Activated T-cell treated with anti-CD3 and anti-CD28 coated beads, Interleukin-2, amount 50 U/mL, for 4 hours (primary cell): ENCODE measurements at regions not wholly inside any gene's neighbourhood (a gene's known extent, or its start where the extent isn't known, plus 50 kb on each side); places are given as distances from the start of the nearest gene placed in this dataset.
A peak's percentile ranks its signal among the peaks of the same experiment; 100 is the strongest.

Experiments used
- ATAC-seq, 2 donors: fragments of 200-7000 bp; cut with Tn5 transposase; one replicate each; pipeline ENCODE4 v1.10.0; 2021
- DNase-seq: peaks from one replicate; pipeline ENCODE4 v3.0.0-alpha.2; 2020
- H3K27me3 Mint-ChIP-seq: one replicate; pipeline ENCODE4 v1.8.0; 2021; ENCODE audit warnings: low read depth, mixed read lengths
- H3K36me3 Mint-ChIP-seq: one replicate; pipeline ENCODE4 v1.8.0; 2022; ENCODE audit warnings: mixed read lengths; ENCODE audit not compliant: insufficient read depth
- H3K4me1 Mint-ChIP-seq: one replicate; pipeline ENCODE4 v1.8.0; 2021; ENCODE audit warnings: low read depth, mixed read lengths
- H3K4me3 Mint-ChIP-seq: one replicate; pipeline ENCODE4 v1.8.0; 2021; ENCODE audit warnings: mild to moderate bottlenecking, moderate library complexity, mixed read lengths
- H3K9me3 Mint-ChIP-seq: one replicate; pipeline ENCODE4 v1.8.0; 2021; ENCODE audit warnings: mixed read lengths

GRCh38 chr2:207394203-207394781 lies 135.5 kb upstream of the CREB1 start:
- Mint-ChIP-seq H3K9me3 (peaks cover 5% of the 10 kb centered on the region), H3K36me3 (no peaks in the 10 kb centered on the region), H3K27me3 (peaks cover 4% of the 10 kb centered on the region), H3K4me3 (no peak overlapping the region), H3K4me1 (peaks cover 5% of the 10 kb centered on the region)
- peak in 1 of 2 donors; percentile 5 for ATAC-seq
- DNase-seq = no peak

DNA sequence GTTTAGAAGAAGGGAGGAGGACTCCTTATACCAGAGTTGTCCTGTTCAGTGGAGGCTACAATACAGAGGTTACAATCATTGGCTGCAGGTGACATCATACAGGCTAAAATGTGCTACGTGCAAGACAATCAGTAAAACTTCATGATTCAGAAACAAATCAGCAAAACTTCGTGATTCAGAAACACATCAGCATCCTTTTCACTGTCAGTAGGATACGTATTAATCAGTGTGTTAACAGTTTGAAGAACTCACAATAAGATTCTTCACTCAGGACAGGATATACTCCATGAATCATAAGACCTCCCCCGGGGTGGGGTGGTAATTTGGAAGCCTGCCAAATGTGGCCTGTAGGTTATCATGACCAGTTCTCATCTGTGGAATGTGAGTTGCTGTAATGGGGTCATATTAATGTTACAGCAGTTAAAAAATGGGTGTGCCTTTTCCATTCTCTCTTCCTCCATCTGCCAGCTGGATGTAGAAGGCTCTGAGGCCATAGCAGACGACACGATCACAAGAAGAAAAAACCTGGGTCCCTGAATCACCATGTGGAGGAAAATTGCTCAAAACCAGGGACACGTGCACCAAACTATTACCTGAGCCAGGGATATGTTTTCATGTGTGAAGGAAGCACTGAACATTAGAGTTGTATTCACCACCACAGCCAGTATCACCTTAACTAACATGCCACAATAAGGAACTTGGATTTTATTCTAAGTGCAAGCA lies 134.8 kb upstream of the CREB1 start:
- Mint-ChIP-seq H3K4me3 (no peak overlapping the region), H3K9me3 (peaks cover 5% of the 10 kb centered on the region), H3K36me3 (no peaks in the 10 kb centered on the region), H3K27me3 (peaks cover 4% of the 10 kb centered on the region), H3K4me1 (peaks cover 5% of the 10 kb centered on the region)
- ATAC-seq (peak; percentile 84 to 90), DNase-seq (no peak)

DNA sequence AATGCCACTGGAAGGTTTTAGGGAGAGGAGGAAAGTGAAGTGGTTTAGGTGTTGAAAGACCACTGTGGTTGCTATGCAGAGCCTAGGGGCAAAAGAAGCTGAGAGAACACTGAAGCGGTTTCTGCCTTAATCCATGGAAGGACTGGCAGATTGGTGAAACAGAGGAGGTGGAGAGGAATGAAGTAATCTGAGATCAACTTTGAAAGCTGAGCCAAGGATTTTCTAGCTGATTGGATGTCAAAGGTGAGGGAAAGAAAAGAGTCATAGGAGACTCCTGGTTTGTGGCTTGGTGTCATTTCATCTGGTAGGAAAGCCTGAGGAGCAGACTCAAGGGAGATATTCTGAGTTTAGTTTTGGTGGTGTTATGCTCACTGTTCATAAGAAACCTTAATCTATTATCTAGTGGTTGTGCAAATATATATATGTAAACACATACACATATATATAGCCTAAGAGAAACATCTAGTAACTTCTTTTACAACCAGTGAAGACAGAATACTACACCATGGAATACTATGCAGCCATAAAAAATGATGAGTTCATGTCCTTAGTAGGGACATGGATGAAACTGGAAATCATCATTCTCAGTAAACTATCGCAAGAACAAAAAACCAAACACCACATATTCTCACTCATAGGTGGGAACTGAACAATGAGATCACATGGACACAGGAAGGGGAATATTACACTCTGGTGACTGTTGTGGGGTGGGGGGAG lies 134.1 kb upstream of the CREB1 start:
- peaks cover 4% of the 10 kb centered on the region for H3K27me3 Mint-ChIP-seq
- DNase-seq = no peak

DNA sequence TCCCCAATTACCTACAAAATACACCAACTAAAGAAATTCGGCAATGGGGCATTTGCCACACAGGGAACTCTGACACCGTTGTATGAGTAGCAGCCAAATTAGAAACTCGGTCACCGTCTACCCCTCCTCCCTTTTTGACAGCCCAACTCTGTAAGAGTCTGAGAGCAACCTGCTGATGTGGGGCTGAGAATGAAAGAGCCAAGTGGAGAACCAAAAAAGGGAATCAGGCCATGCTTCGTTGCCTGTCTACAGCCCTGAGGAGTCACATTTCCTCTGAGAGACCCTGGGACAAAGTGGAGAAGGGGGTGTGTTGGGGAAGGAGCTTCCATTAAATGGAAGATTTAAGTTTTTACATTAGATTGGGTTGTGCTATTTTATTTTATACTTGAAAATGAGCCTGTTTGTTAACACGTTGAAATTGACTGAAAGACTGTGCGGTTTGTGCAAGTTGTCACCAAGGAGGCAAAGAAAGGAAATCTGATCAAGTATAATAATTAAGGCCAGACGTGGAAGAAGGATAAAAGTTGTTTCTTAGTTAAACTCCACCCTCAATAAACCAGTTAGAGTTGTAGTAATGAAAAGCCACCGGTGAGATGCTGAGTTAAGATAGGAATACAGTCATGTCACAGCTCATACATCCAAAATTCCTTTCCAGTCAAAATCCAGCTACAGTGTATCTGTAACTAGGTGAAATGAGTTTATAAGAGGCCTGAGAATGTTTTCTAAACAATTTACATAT lies 131.7 kb upstream of the CREB1 start:
- H3K9me3 Mint-ChIP-seq = peaks cover 5% of the 10 kb centered on the region
- H3K36me3 Mint-ChIP-seq = no peaks in the 10 kb centered on the region
- ATAC-seq (no peak), DNase-seq (no peak)
- H3K4me3 Mint-ChIP-seq = no peak overlapping the region
- peaks cover 2% of the 10 kb centered on the region for H3K27me3 Mint-ChIP-seq
- H3K4me1 Mint-ChIP-seq = peaks cover 5% of the 10 kb centered on the region

More for the DNA sequence above, 134.1 kb upstream of the CREB1 start:
- Mint-ChIP-seq H3K9me3 (peaks cover 5% of the 10 kb centered on the region), H3K4me3 (no peak overlapping the region), H3K4me1 (peaks cover 5% of the 10 kb centered on the region), H3K36me3 (no peaks in the 10 kb centered on the region)
- no peak for ATAC-seq

GRCh38 chr2:207399301-207399700 lies 130.5 kb upstream of the CREB1 start:
- H3K36me3 Mint-ChIP-seq = peaks cover 2% of the 10 kb centered on the region
- H3K4me3 Mint-ChIP-seq = no peak overlapping the region
- ATAC-seq (no peak), DNase-seq (no peak)
- H3K27me3 Mint-ChIP-seq = peaks cover 2% of the 10 kb centered on the region
- peaks cover 5% of the 10 kb centered on the region for H3K4me1 Mint-ChIP-seq
- H3K9me3 Mint-ChIP-seq = peaks cover 5% of the 10 kb centered on the region

GRCh38 chr2:207401338-207401737 lies 128.4 kb upstream of the CREB1 start:
- Mint-ChIP-seq H3K27me3 (peaks cover 2% of the 10 kb centered on the region), H3K36me3 (peaks cover 3% of the 10 kb centered on the region), H3K4me3 (no peak overlapping the region), H3K9me3 (no peaks in the 10 kb centered on the region), H3K4me1 (no peaks in the 10 kb centered on the region)
- no peak for ATAC-seq
- DNase-seq = no peak

- Mint-ChIP-seq H3K27me3 (no peaks in the 10 kb centered on the region), H3K36me3 (peaks cover 3% of the 10 kb centered on the region), H3K4me3 (no peak overlapping the region), H3K9me3 (no peaks in the 10 kb centered on the region), H3K4me1 (no peaks in the 10 kb centered on the region)
- ATAC-seq = no peak
- DNase-seq = no peak
These were observed 126.6 kb upstream of the CREB1 start for GRCh38 chr2:207403141-207403540.

DNA sequence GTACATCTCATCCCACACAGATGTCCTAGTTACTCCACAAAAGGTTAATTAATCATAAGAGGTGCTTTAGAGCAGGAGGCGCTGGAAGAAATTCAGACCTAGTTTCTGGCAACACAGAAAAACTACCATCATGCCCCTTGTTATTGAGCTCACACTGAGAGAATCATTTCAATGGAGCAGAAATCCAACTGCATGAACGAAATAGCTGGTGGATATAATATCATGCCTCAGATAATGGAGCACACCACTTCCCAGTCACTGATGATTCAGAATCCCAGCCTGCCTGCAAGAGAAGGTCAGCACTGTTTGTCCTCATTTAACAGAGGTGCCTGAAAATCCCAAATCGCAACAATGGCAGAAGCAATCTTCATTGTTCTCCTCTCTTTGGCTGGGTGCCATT lies 125.8 kb upstream of the CREB1 start:
- DNase-seq (no peak), ATAC-seq (no peak)
- no peak overlapping the region for H3K4me3 Mint-ChIP-seq
- no peaks in the 10 kb centered on the region for H3K4me1 Mint-ChIP-seq
- no peaks in the 10 kb centered on the region for H3K9me3 Mint-ChIP-seq
- peaks cover 3% of the 10 kb centered on the region for H3K36me3 Mint-ChIP-seq
- no peaks in the 10 kb centered on the region for H3K27me3 Mint-ChIP-seq

GRCh38 chr2:207405150-207405549 lies 124.6 kb upstream of the CREB1 start:
- peaks cover 3% of the 10 kb centered on the region for H3K36me3 Mint-ChIP-seq
- ATAC-seq (no peak), DNase-seq (no peak)
- no peaks in the 10 kb centered on the region for H3K9me3 Mint-ChIP-seq
- H3K4me1 Mint-ChIP-seq = no peaks in the 10 kb centered on the region
- no peaks in the 10 kb centered on the region for H3K27me3 Mint-ChIP-seq
- H3K4me3 Mint-ChIP-seq = no peak overlapping the region

DNA sequence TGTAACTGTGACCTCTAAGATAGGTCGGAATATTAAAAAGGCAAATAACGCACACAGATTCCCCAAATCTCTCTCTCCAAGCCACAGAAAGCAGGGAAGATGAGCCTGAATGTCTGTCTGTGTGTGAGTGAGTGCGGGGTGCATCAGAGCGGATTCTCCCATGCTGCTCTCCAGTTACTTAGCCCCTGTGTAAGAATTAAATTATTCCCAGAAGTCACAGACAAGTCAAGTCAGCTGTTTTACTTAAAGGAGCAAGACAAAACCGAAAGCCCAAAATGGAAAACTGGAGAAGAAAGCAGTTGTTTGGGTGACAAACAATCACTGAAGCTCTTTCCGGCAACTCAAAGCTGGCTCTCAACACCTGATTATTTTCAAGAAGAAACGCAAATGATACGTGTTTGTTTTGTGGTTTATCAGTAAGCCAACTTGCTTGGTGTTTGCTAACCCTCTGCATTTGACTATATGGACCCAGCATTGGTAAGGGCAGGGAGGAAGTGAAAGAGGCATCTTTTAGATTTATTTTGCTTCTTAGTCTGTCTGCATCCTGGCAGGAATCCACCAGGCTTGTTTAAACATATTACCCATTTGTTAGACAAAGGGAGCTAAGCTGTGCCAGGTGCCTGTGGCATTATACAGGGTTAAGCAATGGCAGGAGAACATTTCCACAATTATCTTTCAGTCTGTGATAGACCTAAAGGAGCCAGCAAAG lies 121.5 kb upstream of the CREB1 start:
- ATAC-seq = no peak
- H3K36me3 Mint-ChIP-seq = peaks cover 3% of the 10 kb centered on the region

GRCh38 chr2:207409517-207409916 lies 120.2 kb upstream of the CREB1 start:
- no peak for ATAC-seq
- no peaks in the 10 kb centered on the region for H3K36me3 Mint-ChIP-seq
- H3K9me3 Mint-ChIP-seq = no peaks in the 10 kb centered on the region
- H3K4me1 Mint-ChIP-seq = no peaks in the 10 kb centered on the region
- H3K27me3 Mint-ChIP-seq = no peaks in the 10 kb centered on the region
- H3K4me3 Mint-ChIP-seq = no peak overlapping the region
- DNase-seq = no peak

More for the DNA sequence above, 121.5 kb upstream of the CREB1 start:
- no peak for DNase-seq
- no peaks in the 10 kb centered on the region for H3K4me1 Mint-ChIP-seq
- H3K27me3 Mint-ChIP-seq = no peaks in the 10 kb centered on the region
- no peaks in the 10 kb centered on the region for H3K9me3 Mint-ChIP-seq
- no peak overlapping the region for H3K4me3 Mint-ChIP-seq

- Mint-ChIP-seq H3K9me3 (no peaks in the 10 kb centered on the region), H3K4me3 (no peak overlapping the region), H3K27me3 (no peaks in the 10 kb centered on the region), H3K36me3 (no peaks in the 10 kb centered on the region), H3K4me1 (no peaks in the 10 kb centered on the region)
- ATAC-seq (no peak), DNase-seq (no peak)
These were observed 116.9 kb upstream of the CREB1 start for GRCh38 chr2:207412787-207413310.

DNA sequence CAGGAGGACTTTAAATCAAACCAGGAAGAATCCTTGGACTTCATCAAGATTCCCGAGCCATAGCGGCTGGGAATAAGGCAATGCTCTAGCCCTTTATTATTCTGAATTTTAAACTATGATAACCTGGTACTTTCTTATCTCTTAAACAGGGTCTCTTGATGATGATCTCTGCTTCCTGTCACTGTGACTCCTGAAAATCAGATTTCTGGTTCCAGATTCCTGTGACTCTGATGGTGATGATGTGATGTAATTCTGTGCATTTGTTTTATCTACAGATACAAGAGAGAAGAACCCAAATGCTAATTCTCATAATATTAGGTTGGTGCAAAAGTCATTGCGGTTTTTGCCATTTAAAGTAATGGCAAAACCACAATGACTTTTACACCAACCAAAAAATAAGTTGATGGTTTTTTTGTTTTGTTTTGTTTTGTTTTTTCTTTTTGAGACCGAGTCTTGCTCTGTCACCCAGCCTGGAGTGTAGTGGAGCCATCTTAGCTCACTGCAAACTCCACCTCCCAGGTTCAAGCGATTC lies 116.3 kb upstream of the CREB1 start:
- no peaks in the 10 kb centered on the region for H3K4me1 Mint-ChIP-seq
- no peaks in the 10 kb centered on the region for H3K27me3 Mint-ChIP-seq
- H3K9me3 Mint-ChIP-seq = no peaks in the 10 kb centered on the region
- H3K4me3 Mint-ChIP-seq = no peak overlapping the region
- H3K36me3 Mint-ChIP-seq = no peaks in the 10 kb centered on the region
- no peak for DNase-seq
- ATAC-seq = no peak
